CD4-positive, alpha-beta memory T cell (primary cell): ENCODE measurements at regions not wholly inside any gene's neighbourhood (a gene's known extent, or its start where the extent isn't known, plus 50 kb on each side); places are given as distances from the start of the nearest gene placed in this dataset.
"Not testable (repeated sequence)": the region's sequence is repeated elsewhere in the genome, so short reads cannot be mapped to it uniquely, and the experiment has no call there.

Experiments used
- CTCF ChIA-PET: fragments of 350-600 bp; sonication (Branson Sonifier 250); formaldehyde crosslinking; loops from one replicate; lab custom pipeline; 2021; ENCODE audit warnings: inconsistent platforms; ENCODE audit not compliant: partially characterized antibody; lab: Charles Lee
- POLR2A ChIA-PET: fragments of 350-600 bp; sonication (Branson Sonifier 250); formaldehyde crosslinking; loops from one replicate; lab custom pipeline; 2021; ENCODE audit not compliant: partially characterized antibody; lab: Charles Lee
- DNase-seq, 5 donors: peaks; one replicate each; pipeline versions ENCODE4 v3.0.0 to v3.0.0-alpha.2; 2020 to 2022; ENCODE audit warnings: mixed read lengths in 1 of 5
- H3K27ac ChIP-seq: one replicate; pipeline ENCODE4 v1.7.0; 2013; ENCODE audit warnings: low read depth, low read length
- H3K27me3 ChIP-seq: 2 replicates; pipeline ENCODE4 v1.7.0; 2013; ENCODE audit warnings: mild to moderate bottlenecking, low read length, moderate library complexity; ENCODE audit not compliant: insufficient read depth
- H3K36me3 ChIP-seq: 2 replicates; pipeline ENCODE4 v1.7.0; 2013; ENCODE audit warnings: mild to moderate bottlenecking, low read length, moderate library complexity; ENCODE audit not compliant: insufficient read depth
- H3K4me1 ChIP-seq: 2 replicates; pipeline ENCODE4 v1.7.0; 2013; ENCODE audit warnings: mild to moderate bottlenecking, low read length, moderate library complexity; ENCODE audit not compliant: insufficient read depth
- H3K4me3 ChIP-seq, 2 donors: one replicate each; pipeline ENCODE4 v1.7.0; 2013; ENCODE audit warnings: low read length in 2 of 2, mild to moderate bottlenecking in 1 of 2
- H3K9me3 ChIP-seq, 2 donors: one replicate each; pipeline ENCODE4 v1.7.0; 2013; ENCODE audit warnings: low read length in 2 of 2, control low read depth in 1 of 2; ENCODE audit not compliant: control insufficient read depth in 1 of 2
- H3K27ac Mint-ChIP-seq, 7 donors: one replicate each; pipeline ENCODE4 v1.8.0; 2020 to 2021; ENCODE audit warnings: mixed read lengths in 7 of 7, mild to moderate bottlenecking in 6 of 7, inconsistent platforms in 3 of 7, moderate library complexity in 3 of 7
- H3K27me3 Mint-ChIP-seq, 2 donors: one replicate each; pipeline ENCODE4 v1.8.0; 2020 to 2021; ENCODE audit warnings: mixed read lengths in 2 of 2
- H3K36me3 Mint-ChIP-seq, 2 donors: one replicate each; pipeline ENCODE4 v1.8.0; 2020 to 2021; ENCODE audit warnings: mixed read lengths in 2 of 2, inconsistent platforms in 1 of 2, mild to moderate bottlenecking in 1 of 2
- H3K4me1 Mint-ChIP-seq, 4 donors: one replicate each; pipeline ENCODE4 v1.8.0; 2020 to 2021; ENCODE audit warnings: mixed read lengths in 4 of 4, mild to moderate bottlenecking in 1 of 4
- H3K4me3 Mint-ChIP-seq, 8 donors: one replicate each; pipeline ENCODE4 v1.8.0; 2020 to 2021; ENCODE audit warnings: mixed read lengths in 8 of 8, mild to moderate bottlenecking in 7 of 8, moderate library complexity in 6 of 8, inconsistent platforms in 3 of 8
- H3K9me3 Mint-ChIP-seq, 8 donors: one replicate each; pipeline ENCODE4 v1.8.0; 2020 to 2021; ENCODE audit warnings: mixed read lengths in 8 of 8, mild to moderate bottlenecking in 5 of 8, inconsistent platforms in 3 of 8, moderate library complexity in 1 of 8
- intact Hi-C: fragments of 100-400 bp; cut with micrococcal nuclease; formaldehyde crosslinking; loops from one replicate; pipeline ENCODE4 v1.15.1; 2023

- H3K36me3 ChIP-seq, POLR2A ChIA-PET, H3K27ac Mint-ChIP-seq, H3K4me3 Mint-ChIP-seq, CTCF ChIA-PET, DNase-seq, H3K4me1 Mint-ChIP-seq, H3K27me3 Mint-ChIP-seq, intact Hi-C loops, H3K36me3 Mint-ChIP-seq, H3K9me3 Mint-ChIP-seq, H3K4me1 ChIP-seq, H3K9me3 ChIP-seq, H3K4me3 ChIP-seq, H3K27ac ChIP-seq, H3K27me3 ChIP-seq: not testable (repeated sequence)
These were observed 454.7 kb downstream of the PDZRN4 start for GRCh38 chr12:41642808-41643207.

- H3K36me3 ChIP-seq = no peaks in the 10 kb centered on the region
- H3K27me3 ChIP-seq = no peaks in the 10 kb centered on the region
- no peaks in the 10 kb centered on the region for H3K4me1 ChIP-seq
- Mint-ChIP-seq H3K27me3 (no peaks in the 10 kb centered on the region), H3K36me3 (no peaks in the 10 kb centered on the region), H3K27ac (no peak overlapping the region), H3K4me1 (no peaks in the 10 kb centered on the region), H3K9me3 (no peaks in the 10 kb centered on the region), H3K4me3 (no peak overlapping the region)
- no peak overlapping the region for H3K4me3 ChIP-seq
- no peaks in the 10 kb centered on the region for H3K9me3 ChIP-seq
- ChIA-PET CTCF (no interaction called here), POLR2A (no interaction called here)
- intact Hi-C loops = no loop called here
- no peak overlapping the region for H3K27ac ChIP-seq
- DNase-seq = no peak
These were observed 448.5 kb downstream of the PDZRN4 start for GRCh38 chr12:41636653-41637052.

- Mint-ChIP-seq H3K4me3 (no peak overlapping the region), H3K27ac (no peak overlapping the region), H3K9me3 (peaks cover 0 to 2% (median 0%) of the 10 kb centered on the region in 8 donors), H3K27me3 (no peaks in the 10 kb centered on the region), H3K4me1 (no peaks in the 10 kb centered on the region), H3K36me3 (no peaks in the 10 kb centered on the region)
- POLR2A ChIA-PET = no interaction called here
- Histone ChIP-seq H3K9me3 (no peaks in the 10 kb centered on the region), H3K4me3 (no peak overlapping the region), H3K4me1 (no peaks in the 10 kb centered on the region), H3K36me3 (no peaks in the 10 kb centered on the region), H3K27me3 (no peaks in the 10 kb centered on the region), H3K27ac (no peak overlapping the region)
- CTCF ChIA-PET = interaction anchor here (1.7 kb wide), 1 partner anchor 25 kb away, joined by 5 read pairs; no protein-coding TSS in a partner anchor
- no peak for DNase-seq
- intact Hi-C loops = no loop called here
These were observed 447.7 kb downstream of the PDZRN4 start for GRCh38 chr12:41635626-41636364.

DNA sequence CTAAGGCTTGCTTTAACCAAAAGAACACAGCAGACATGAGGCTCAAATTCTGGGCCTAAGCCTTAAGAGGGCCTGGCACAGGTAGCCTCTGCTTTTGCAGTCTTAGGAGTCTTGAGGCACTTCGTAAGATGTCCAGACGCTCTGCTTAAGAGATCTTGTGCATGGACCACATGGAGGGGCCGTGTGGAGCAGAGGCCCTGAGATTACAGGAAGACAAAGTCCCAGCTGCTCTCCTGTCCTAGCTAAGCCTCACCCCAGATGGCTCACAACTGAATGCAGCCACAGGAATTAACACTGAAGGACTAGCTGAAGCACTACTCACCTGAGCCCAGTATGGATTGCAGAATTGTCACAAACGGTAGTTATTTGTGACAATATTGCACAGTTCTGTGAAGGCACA lies 446.0 kb downstream of the PDZRN4 start:
- H3K4me1 Mint-ChIP-seq = no peaks in the 10 kb centered on the region
- Histone ChIP-seq H3K36me3 (no peaks in the 10 kb centered on the region), H3K9me3 (no peaks in the 10 kb centered on the region), H3K27me3 (no peaks in the 10 kb centered on the region), H3K27ac (no peak overlapping the region), H3K4me1 (no peaks in the 10 kb centered on the region), H3K4me3 (no peak overlapping the region)
- no peak for DNase-seq
- H3K27me3 Mint-ChIP-seq = no peaks in the 10 kb centered on the region
- no peaks in the 10 kb centered on the region for H3K36me3 Mint-ChIP-seq
- no peak overlapping the region for H3K4me3 Mint-ChIP-seq
- no peak overlapping the region for H3K27ac Mint-ChIP-seq
- intact Hi-C loops = no loop called here
- POLR2A ChIA-PET = no interaction called here
- CTCF ChIA-PET = no interaction called here
- peaks cover 0 to 6% (median under 1%) of the 10 kb centered on the region in 8 donors for H3K9me3 Mint-ChIP-seq

DNA sequence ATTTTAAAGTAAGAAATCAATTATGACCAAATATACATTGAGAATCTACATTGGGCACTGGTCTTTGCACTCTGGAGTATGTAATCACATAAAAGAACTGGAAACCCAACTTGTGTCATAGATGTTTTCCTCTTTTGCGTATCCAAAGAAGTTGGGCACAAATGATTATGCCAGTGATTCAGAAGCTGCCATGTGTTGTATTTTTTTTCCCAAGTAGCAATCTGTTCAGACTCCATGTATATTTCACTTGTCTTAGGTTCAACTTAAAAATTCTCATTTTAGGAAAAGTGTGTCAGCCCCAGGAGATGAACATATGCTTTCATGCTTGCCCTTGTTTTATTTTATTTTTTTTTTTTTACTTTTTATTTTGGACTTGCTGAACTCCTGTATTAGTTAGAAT lies 441.5 kb downstream of the PDZRN4 start:
- Histone ChIP-seq H3K9me3 (no peaks in the 10 kb centered on the region), H3K27ac (no peak overlapping the region), H3K4me1 (no peaks in the 10 kb centered on the region), H3K4me3 (no peak overlapping the region), H3K36me3 (no peaks in the 10 kb centered on the region), H3K27me3 (no peaks in the 10 kb centered on the region)
- intact Hi-C loops = no loop called here
- POLR2A ChIA-PET = no interaction called here
- peaks cover 0 to 17% (median 8%) of the 10 kb centered on the region in 8 donors for H3K9me3 Mint-ChIP-seq
- H3K27me3 Mint-ChIP-seq = no peaks in the 10 kb centered on the region
- no peak for DNase-seq
- no peaks in the 10 kb centered on the region for H3K4me1 Mint-ChIP-seq
- H3K27ac Mint-ChIP-seq = no peak overlapping the region
- no peak overlapping the region for H3K4me3 Mint-ChIP-seq
- no peaks in the 10 kb centered on the region for H3K36me3 Mint-ChIP-seq
- CTCF ChIA-PET = no interaction called here

DNA sequence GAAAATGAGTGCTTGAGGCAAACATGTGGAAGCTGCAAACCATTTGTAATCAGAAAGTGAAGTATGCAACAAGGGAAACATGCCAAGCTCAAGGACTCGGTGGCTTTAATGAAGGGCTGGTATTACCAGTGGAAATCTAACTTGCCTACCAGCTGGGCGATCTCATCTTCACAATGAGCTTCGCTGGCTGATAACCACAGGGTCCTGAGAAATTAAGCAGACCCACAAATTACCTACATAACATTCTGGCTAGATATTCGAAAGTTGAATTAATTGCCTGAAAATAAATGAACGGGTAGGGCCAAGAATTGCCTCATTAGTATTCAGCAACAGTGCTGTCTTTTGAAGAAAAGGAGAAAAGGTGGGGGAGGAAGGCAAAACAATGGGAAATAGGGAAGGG lies 439.4 kb downstream of the PDZRN4 start:
- no peak overlapping the region for H3K27ac Mint-ChIP-seq
- H3K36me3 Mint-ChIP-seq = no peaks in the 10 kb centered on the region
- Histone ChIP-seq H3K36me3 (no peaks in the 10 kb centered on the region), H3K27ac (no peak overlapping the region), H3K9me3 (no peaks in the 10 kb centered on the region), H3K27me3 (no peaks in the 10 kb centered on the region), H3K4me3 (no peak overlapping the region), H3K4me1 (no peaks in the 10 kb centered on the region)
- H3K27me3 Mint-ChIP-seq = no peaks in the 10 kb centered on the region
- no peak overlapping the region for H3K4me3 Mint-ChIP-seq
- CTCF ChIA-PET = no interaction called here
- no peaks in the 10 kb centered on the region for H3K4me1 Mint-ChIP-seq
- intact Hi-C loops = no loop called here
- H3K9me3 Mint-ChIP-seq = peaks cover 0 to 19% (median 8%) of the 10 kb centered on the region in 8 donors
- DNase-seq = no peak
- POLR2A ChIA-PET = no interaction called here

DNA sequence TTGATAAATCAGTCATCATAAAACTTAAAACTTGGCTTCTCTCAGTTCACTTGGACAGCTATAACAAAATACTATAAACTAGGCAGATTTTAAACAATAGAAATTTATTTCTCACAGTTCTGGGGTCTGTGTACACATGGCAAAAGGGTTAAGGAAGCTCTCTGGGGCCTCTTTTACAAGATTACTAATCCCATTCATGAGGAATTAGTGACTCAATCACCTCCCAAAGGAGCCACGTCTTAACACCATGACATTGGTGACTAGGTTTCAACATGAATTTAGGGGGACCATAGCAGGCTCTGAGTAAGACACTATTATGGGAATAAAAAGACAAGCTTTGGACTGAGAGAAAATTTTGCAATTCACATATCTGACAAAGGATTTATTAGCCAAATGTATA lies 436.5 kb downstream of the PDZRN4 start:
- H3K4me3 ChIP-seq = no peak overlapping the region
- H3K9me3 ChIP-seq = no peaks in the 10 kb centered on the region
- no peaks in the 10 kb centered on the region for H3K4me1 Mint-ChIP-seq
- H3K9me3 Mint-ChIP-seq = peaks cover 0 to 19% (median 6%) of the 10 kb centered on the region in 8 donors
- H3K36me3 Mint-ChIP-seq = no peaks in the 10 kb centered on the region
- H3K27me3 ChIP-seq = no peaks in the 10 kb centered on the region
- H3K4me1 ChIP-seq = no peaks in the 10 kb centered on the region
- no peak overlapping the region for H3K27ac ChIP-seq
- intact Hi-C loops = no loop called here
- ChIA-PET POLR2A (no interaction called here), CTCF (no interaction called here)
- DNase-seq = no peak
- peaks cover 0 to 3% of the 10 kb centered on the region in 2 donors for H3K27me3 Mint-ChIP-seq
- no peak overlapping the region for H3K27ac Mint-ChIP-seq
- H3K36me3 ChIP-seq = no peaks in the 10 kb centered on the region
- no peak overlapping the region for H3K4me3 Mint-ChIP-seq
